OCI-LY1 (cell line): ENCODE measurements at regions not wholly inside any gene's neighbourhood (a gene's known extent, or its start where the extent isn't known, plus 50 kb on each side); places are given as distances from the start of the nearest gene placed in this dataset.

Experiments used
- H2AFZ ChIP-seq: fragments of 200-600 bp; sonication (generic), shearing (Covaris generic); 2 replicates; pipeline ENCODE4 v1.6.0; 2014; ENCODE audit warnings: antibody characterized with exemption, mild to moderate bottlenecking, low read length
- H3F3A ChIP-seq: fragments of 200-600 bp; sonication (generic), shearing (Covaris generic); 2 replicates; pipeline ENCODE4 v1.6.0; 2014; ENCODE audit warnings: mild to moderate bottlenecking, antibody characterized with exemption, low read length, moderate library complexity; ENCODE audit not compliant: insufficient read depth
- H3K27ac ChIP-seq: fragments of 200-600 bp; sonication (generic); 2 replicates; pipeline ENCODE4 v1.5.1; 2014; ENCODE audit warnings: low read length, mixed run types, mild to moderate bottlenecking, low read depth; ENCODE audit not compliant: poor library complexity, severe bottlenecking
- H3K27me3 ChIP-seq: fragments of 200-600 bp; sonication (generic); 2 replicates; pipeline ENCODE4 v1.6.0; 2014; ENCODE audit warnings: antibody characterized with exemption, mild to moderate bottlenecking, low read length, moderate library complexity; ENCODE audit not compliant: insufficient read depth
- H3K36me3 ChIP-seq: fragments of 200-600 bp; sonication (generic); 2 replicates; pipeline ENCODE4 v1.6.1; 2014; ENCODE audit warnings: mild to moderate bottlenecking, antibody characterized with exemption, low read length, moderate library complexity, mixed read lengths; ENCODE audit not compliant: insufficient read depth
- H3K4me1 ChIP-seq: fragments of 200-600 bp; sonication (generic); 2 replicates; pipeline ENCODE4 v1.5.1; 2014; ENCODE audit warnings: mild to moderate bottlenecking, low read length, moderate library complexity; ENCODE audit not compliant: insufficient read depth, severe bottlenecking
- H3K4me2 ChIP-seq: fragments of 200-600 bp; sonication (generic), shearing (Covaris generic); 2 replicates; pipeline ENCODE4 v1.6.1; 2014; ENCODE audit warnings: low read length
- H3K4me3 ChIP-seq: fragments of 200-600 bp; sonication (generic); 2 replicates; pipeline ENCODE4 v1.5.1; 2014; ENCODE audit warnings: low read length, low read depth, mild to moderate bottlenecking, mixed read lengths; ENCODE audit not compliant: poor library complexity, severe bottlenecking
- H3K79me2 ChIP-seq: fragments of 200-600 bp; shearing (Covaris generic); 2 replicates; pipeline ENCODE4 v1.6.1; 2016; ENCODE audit warnings: mixed run types, low read length, mixed read lengths; ENCODE audit not compliant: insufficient read depth
- H3K9ac ChIP-seq: fragments of 200-600 bp; sonication (generic), shearing (Covaris generic); 2 replicates; pipeline ENCODE4 v1.6.1; 2014; ENCODE audit warnings: mild to moderate bottlenecking, low read length, mixed read lengths
- H3K9me2 ChIP-seq: fragments of 200-600 bp; sonication (generic), shearing (Covaris generic); 2 replicates; pipeline ENCODE4 v1.6.1; 2014; ENCODE audit warnings: low read depth, mild to moderate bottlenecking, low read length, mixed read lengths
- H3K9me3 ChIP-seq: fragments of 200-600 bp; shearing (Covaris generic); 2 replicates; pipeline ENCODE4 v1.6.1; 2014; ENCODE audit warnings: low read length, mixed read lengths
- H4K20me1 ChIP-seq: fragments of 200-600 bp; sonication (generic), shearing (Covaris generic); 2 replicates; pipeline ENCODE4 v1.6.0; 2016; ENCODE audit warnings: mild to moderate bottlenecking, low read length; ENCODE audit not compliant: insufficient read depth
- CTCF ChIP-seq: fragments of 200-600 bp; sonication (generic), shearing (Covaris generic); IDR thresholded peaks from 2 replicates; pipeline ENCODE4 v1.5.1; 2017; ENCODE audit warnings: mild to moderate bottlenecking, antibody characterized with exemption, low read length, moderate library complexity, mixed read lengths
- EZH2 ChIP-seq: fragments of 200-600 bp; sonication (generic), shearing (Covaris generic); IDR thresholded peaks from 2 replicates; pipeline ENCODE4 v1.8.0; 2017; ENCODE audit warnings: borderline replicate concordance, mixed run types, mild to moderate bottlenecking, antibody characterized with exemption, low read length, moderate library complexity, mixed read lengths

GRCh38 chr7:121503039-121503438, 106.9 kb upstream of the FAM3C start:
- Histone ChIP-seq H3K4me1 (no peaks in the 10 kb centered on the region), H4K20me1 (no peaks in the 10 kb centered on the region), H3K9ac (no peak overlapping the region), H3K27ac (no peak overlapping the region), H3F3A (no peaks in the 10 kb centered on the region), H2AFZ (no peak overlapping the region), H3K9me3 (peaks cover 17% of the 10 kb centered on the region), H3K79me2 (no peaks in the 10 kb centered on the region), H3K27me3 (no peaks in the 10 kb centered on the region), H3K9me2 (no peaks in the 10 kb centered on the region), H3K4me2 (no peak overlapping the region), H3K36me3 (peaks cover 3% of the 10 kb centered on the region; the same call in 1 of the 2 replicates), H3K4me3 (no peak overlapping the region)
- TF ChIP-seq CTCF: no peak
- TF ChIP-seq EZH2: no peak

- Histone ChIP-seq H3F3A (no peaks in the 10 kb centered on the region), H3K9ac (no peak overlapping the region), H3K4me1 (no peaks in the 10 kb centered on the region), H3K4me3 (no peak overlapping the region), H3K27ac (no peak overlapping the region), H2AFZ (no peak overlapping the region), H3K9me3 (peaks cover 17% of the 10 kb centered on the region), H3K27me3 (no peaks in the 10 kb centered on the region), H3K4me2 (no peak overlapping the region), H3K9me2 (no peaks in the 10 kb centered on the region), H3K79me2 (no peaks in the 10 kb centered on the region), H3K36me3 (peaks cover 3% of the 10 kb centered on the region; the same call in 1 of the 2 replicates), H4K20me1 (no peaks in the 10 kb centered on the region)
- TF ChIP-seq CTCF (no peak), EZH2 (no peak)
These were observed 105.5 kb upstream of the FAM3C start for GRCh38 chr7:121501566-121501965.

GRCh38 chr7:121500360-121501058, 104.4 kb upstream of the FAM3C start:
- H3K9ac ChIP-seq: no peak overlapping the region
- H3K4me3 ChIP-seq: no peak overlapping the region
- no peaks in the 10 kb centered on the region for H3K9me2 ChIP-seq
- peaks cover 3% of the 10 kb centered on the region; the same call in 1 of the 2 replicates for H3K36me3 ChIP-seq
- H2AFZ ChIP-seq: no peak overlapping the region
- peaks cover 10% of the 10 kb centered on the region for H3K9me3 ChIP-seq
- no peak for TF ChIP-seq EZH2
- no peak for TF ChIP-seq CTCF
- H3K4me2 ChIP-seq: no peak overlapping the region
- H3K79me2 ChIP-seq: no peaks in the 10 kb centered on the region
- H3K4me1 ChIP-seq: no peaks in the 10 kb centered on the region
- H3F3A ChIP-seq: no peaks in the 10 kb centered on the region
- no peak overlapping the region for H3K27ac ChIP-seq
- H3K27me3 ChIP-seq: no peaks in the 10 kb centered on the region
- no peaks in the 10 kb centered on the region for H4K20me1 ChIP-seq
